ENCODE measurements at regions not wholly inside any gene's neighbourhood (a gene's known extent, or its start where the extent isn't known, plus 50 kb on each side); places are given as distances from the start of the nearest gene placed in this dataset.
"Not testable (repeated sequence)": the region's sequence is repeated elsewhere in the genome, so short reads cannot be mapped to it uniquely, and the experiment has no call there.

DNA sequence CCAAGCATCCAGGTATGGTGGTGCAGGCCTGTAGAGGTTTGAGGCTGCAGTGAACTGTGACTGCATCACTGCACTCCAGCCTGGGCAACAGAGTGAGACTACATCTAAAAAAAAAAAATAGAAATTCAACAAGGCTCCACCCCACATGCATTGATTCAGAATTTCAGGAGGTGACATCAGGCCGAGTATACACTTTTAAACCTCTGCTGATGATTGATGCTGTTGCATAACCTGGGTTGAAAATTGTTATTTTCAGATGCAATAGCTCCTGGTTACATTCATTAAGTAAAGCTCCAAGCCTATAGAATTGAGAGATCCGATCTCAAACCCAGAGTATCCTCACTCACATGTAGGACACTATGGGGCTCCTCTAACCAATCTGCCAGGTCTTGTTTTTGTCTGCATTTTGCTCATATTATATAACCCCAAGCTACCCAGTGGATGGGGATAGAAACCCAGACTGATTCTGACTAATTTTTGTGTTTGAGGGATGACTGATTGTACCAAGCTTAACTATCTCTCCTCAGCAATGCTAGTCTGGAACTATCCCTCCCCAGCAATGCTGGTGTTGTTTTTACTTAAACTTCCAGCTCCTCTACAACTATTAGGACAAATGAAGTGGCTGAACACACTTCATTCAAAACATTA is 123.5 kb upstream of the PREP start:
- DNase-seq (ENCODE audit: low read depth), result no peak

- no peak for DNase-seq (ENCODE audit: low read depth)
Measured at GRCh38 chr6:105522626-105523322, 119.9 kb upstream of the PREP start.

GRCh38 chr6:105519954-105520353 is 117.1 kb upstream of the PREP start:
- no peak for DNase-seq (ENCODE audit: low read depth)

DNA sequence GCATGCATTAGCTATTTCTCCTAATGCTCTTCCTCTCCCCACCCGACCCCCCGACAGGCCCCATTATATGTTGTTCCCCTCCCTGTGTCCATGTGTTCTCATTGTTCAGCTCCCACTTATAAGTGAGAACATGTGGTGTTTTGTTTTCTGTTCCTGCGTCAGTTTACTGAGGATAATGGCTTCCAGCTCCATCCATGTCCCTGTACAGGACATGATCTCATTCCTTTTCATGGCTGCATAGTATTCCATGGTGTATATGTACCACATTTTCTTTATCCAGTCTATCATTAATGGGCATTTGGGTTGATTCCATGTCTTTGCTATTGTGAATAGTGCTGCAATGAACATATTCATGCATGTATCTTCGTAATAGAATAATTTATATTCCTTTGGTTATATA is 116.1 kb upstream of the PREP start:
- DNase-seq (ENCODE audit: low read depth), result not testable (repeated sequence)

GRCh38 chr6:105515054-105515453 is 112.2 kb upstream of the PREP start:
- no peak for DNase-seq (ENCODE audit: low read depth)

- DNase-seq (ENCODE audit: low read depth), result no peak
Measured at GRCh38 chr6:105514306-105514705, 111.4 kb upstream of the PREP start.

DNA sequence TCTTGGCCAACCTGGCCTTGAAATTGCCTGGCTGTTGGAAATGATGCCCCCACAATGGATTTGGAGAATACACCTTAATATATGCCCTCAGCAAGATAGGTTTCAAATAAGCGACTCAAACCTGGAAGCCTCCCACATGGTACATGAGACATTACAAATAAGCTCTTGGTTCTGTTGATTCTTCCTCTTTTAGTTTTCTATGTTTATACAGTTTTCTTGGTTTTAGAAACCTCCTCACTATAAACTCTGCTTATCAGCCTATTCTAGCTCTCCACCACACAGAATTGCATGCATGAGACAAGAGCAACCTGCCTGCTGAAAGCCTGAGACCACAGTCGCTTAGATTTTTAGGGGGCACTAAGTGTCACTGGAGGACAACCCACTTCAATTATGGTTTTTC is 108.8 kb upstream of the PREP start:
- no peak for DNase-seq (ENCODE audit: low read depth)

- DNase-seq (ENCODE audit: low read depth), result no peak
Measured at GRCh38 chr6:105510746-105511145, 107.9 kb upstream of the PREP start.

DNA sequence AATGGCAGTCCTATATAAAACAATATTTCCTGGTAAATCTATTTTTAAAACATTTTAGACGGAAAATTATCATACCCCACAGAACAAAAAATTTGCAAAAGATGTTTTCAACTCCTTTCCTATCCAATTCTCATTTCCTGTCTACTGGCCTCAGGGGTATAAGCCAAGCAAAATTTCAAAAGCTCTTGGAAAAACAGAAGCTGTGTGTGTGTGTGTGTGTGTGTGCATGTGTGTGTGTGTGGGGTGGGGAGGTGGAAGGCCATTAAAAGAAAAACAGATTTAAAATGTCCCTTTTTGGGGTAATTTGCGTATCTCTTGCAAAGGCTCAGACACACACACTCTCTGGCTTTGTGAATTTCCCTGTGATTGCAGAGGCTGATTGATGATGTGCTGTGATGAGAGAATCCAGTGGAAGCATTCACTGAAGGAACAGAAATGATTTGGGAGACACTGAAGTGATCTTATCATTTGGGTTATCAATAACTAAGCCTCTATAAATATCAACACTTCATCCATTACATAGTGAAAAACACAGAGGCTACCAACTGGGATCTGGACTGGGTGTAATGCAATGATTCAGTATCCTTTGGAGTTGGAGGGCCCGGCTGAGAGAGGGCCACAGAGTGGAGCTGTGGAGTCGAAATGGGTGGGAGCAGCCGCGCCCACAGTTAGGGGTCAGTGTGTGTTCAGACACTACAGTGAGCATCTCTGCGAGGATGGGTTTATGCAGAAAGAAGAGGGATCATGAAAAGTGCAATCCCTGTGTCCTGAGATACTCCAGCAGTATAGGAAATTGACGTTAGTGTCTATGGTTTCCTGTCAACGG is 106.8 kb upstream of the PREP start:
- no peak for DNase-seq (ENCODE audit: low read depth)

GRCh38 chr6:105507811-105508210 is 104.9 kb upstream of the PREP start:
- no peak for DNase-seq (ENCODE audit: low read depth)

GRCh38 chr6:105504706-105505105 is 101.8 kb upstream of the PREP start:
- DNase-seq (ENCODE audit: low read depth), result no peak

DNA sequence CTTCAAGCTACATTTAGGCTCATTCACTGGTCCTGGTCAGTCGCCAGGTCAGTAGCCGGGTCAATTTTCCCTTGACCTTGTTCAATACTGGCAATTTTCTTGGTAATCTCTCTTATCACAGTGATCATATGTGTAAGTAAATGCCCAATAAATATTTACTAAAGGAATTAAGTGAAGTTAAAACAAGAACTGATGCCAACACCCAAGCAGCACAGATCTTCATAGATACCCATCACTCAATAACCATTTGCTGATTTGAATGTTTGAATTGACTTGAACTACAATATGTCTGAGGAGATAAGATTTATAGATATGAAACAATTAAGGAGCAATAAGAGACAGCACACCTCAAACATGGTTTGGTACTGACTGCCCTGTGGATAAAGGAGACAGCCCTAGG is 100.8 kb upstream of the PREP start:
- DNase-seq (ENCODE audit: low read depth), result no peak

DNA sequence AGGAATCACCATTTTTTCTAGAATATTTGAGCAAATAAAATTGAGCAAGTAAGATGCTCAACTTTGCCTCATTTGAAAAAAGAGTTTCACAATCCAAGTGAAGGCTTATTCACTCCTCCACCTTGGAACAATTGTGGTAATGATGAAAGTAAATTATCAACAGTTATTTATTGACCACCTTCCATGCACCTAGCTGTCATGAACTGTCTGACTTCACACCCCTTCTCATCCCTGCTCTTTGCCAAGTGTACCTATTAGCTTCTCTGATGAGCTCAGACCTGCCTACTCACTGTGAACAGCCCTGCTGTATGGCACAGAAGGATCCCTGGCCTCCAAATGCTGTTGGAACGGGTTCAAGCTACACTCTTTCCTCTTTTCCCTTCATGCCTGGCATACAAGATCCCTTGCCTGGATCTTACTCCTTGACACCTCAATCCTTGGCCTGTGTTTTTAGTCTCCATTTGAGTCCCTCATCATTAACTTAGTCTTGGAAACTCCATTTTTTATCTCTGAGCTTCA is 99.0 kb upstream of the PREP start:
- DNase-seq (ENCODE audit: low read depth), result no peak

- no peak for DNase-seq (ENCODE audit: low read depth)
Measured at GRCh38 chr6:105501246-105501645, 98.4 kb upstream of the PREP start.

DNA sequence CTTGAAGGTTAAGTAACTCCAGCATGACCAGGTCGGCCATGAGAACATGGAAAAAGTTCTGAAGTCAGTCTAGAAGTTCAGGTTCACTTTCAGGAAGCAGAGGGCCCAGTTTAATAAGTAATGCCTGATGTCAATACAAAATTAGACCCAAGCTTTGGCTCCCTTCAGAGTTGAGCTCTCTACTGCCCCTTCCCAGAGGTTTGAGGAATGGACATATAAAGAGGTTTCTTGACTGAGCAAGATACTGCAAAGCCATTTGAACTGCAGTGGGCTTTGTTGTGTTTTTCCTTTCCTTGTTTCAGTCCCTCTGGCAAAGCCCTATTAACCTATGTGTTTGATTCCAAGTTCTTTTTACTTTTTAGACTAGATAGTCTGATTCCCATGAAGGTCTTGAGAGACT is 97.8 kb upstream of the PREP start:
- no peak for DNase-seq (ENCODE audit: low read depth)

- DNase-seq (ENCODE audit: low read depth), result no peak
Measured at GRCh38 chr6:105499931-105500330, 97.0 kb upstream of the PREP start.

GRCh38 chr6:105499136-105499870 is 96.4 kb upstream of the PREP start:
- no peak for DNase-seq (ENCODE audit: low read depth)

DNA sequence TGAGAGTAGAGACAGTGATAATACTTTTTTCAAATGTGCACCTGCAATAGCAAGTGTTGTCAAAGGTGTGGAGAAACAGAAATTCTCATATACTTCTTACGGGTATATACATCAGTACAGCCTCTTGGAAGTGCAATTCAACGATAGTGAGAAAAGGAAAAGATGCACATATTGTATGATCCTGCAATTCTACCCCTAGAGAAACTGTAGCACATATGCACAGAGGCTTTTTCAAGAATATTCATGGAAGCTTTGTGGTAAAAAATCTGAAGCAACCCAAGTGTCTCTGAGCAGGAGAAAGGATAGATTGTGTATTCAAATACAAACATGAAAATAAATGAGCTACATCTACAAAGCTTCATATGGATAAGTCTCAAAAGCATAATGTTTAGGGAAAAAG is 94.7 kb upstream of the PREP start:
- no peak for DNase-seq (ENCODE audit: low read depth)

DNA sequence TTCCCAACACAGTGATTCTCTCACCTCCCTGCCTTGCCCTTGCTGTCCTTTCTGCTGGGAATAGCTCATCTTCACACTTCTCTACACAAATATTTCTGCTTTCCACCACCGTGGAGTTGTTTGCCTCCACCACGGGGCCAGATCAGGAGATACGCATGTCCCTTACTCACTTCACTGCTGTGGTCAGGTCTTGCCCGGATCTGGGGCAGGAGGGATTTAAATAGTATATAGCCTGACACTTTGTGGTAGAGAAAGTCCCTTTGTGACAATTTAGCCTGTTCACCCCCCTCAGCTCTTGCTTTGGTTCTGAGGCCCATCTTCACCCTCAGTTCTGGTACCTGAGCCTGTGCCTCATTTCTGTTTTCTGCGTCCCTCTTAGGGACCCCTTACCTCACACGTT is 92.6 kb upstream of the PREP start:
- DNase-seq (ENCODE audit: low read depth), result no peak

- no peak for DNase-seq (ENCODE audit: low read depth)
Measured at GRCh38 chr6:105494688-105495087, 91.8 kb upstream of the PREP start.

- no peak for DNase-seq (ENCODE audit: low read depth)
Measured at GRCh38 chr6:105493736-105494135, 90.9 kb upstream of the PREP start.
